GM13976 (cell line): ENCODE measurements at regions not wholly inside any gene's neighbourhood (a gene's known extent, or its start where the extent isn't known, plus 50 kb on each side); places are given as distances from the start of the nearest gene placed in this dataset.

Experiments
- DNase-seq: peaks from one replicate; pipeline ENCODE4 v3.0.0; 2012; ENCODE audit warnings: low spot score
- CTCF ChIP-seq: IDR thresholded peaks from 2 replicates; pipeline ENCODE4 v1.5.1; 2012; ENCODE audit warnings: borderline replicate concordance, mild to moderate bottlenecking; ENCODE audit not compliant: insufficient read depth; ENCODE audit errors: extremely low read depth, missing control alignments, control extremely low read depth
- in situ Hi-C: fragments of 300-500 bp; cut with MboI; formaldehyde crosslinking; loops from one replicate; pipeline ENCODE4 v1.12.0; 2022; ENCODE audit warnings: low sequenced_read_pairs, mixed read lengths, inconsistent platforms; ENCODE audit not compliant: unreplicated experiment

DNA sequence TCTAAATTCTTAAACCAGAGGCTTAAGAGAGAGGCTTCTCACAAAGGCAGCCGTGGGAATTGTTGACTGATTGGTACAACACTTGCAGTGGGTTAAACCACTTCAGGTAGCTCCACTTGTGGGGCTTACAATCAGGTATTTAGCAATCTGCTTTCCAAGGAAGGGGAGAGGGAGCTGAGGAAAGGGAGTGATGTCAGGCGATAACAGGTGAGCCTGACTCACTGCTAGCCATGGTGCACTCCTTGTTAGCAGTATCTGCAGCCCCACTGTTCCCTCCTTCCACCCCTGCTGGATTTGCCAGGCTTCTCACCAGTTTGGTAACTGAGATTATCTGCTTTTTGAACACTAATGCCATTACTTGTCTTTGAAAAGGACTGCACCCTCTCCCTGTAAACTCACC, 1056.7 kb upstream of the FANCL start:
- DNase-seq: no peak
- TF ChIP-seq CTCF: no peak
- in situ Hi-C loops: no loop called here

GRCh38 chr2:59296279-59296678, 1055.2 kb upstream of the FANCL start:
- DNase-seq: no peak
- TF ChIP-seq CTCF: no peak
- in situ Hi-C loops: no loop called here

GRCh38 chr2:59295524-59296162, 1054.5 kb upstream of the FANCL start:
- in situ Hi-C loops: no loop called here
- no peak for DNase-seq
- TF ChIP-seq CTCF: no peak

DNA sequence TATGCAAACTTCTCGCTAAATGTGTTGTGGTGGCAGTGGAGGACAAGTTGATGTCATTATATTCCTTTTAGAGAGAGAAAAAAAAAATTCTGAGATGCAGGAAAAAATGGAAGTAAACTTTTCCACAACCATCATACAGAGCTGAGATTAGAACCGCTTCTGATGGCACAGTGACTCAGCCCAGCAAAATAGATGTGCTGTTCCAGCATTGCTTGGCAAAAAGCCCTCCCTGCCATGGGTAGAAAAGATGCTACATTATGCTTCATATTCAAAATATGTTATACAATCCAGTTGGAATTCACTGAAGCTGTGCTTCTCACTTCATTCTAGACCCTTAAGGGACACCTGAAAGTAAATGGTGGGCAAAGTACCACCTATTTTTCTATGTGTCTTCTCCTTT, 1047.6 kb upstream of the FANCL start:
- DNase-seq: no peak
- in situ Hi-C loops: no loop called here
- no peak for TF ChIP-seq CTCF

GRCh38 chr2:59282374-59283057, 1041.4 kb upstream of the FANCL start:
- no peak for TF ChIP-seq CTCF
- in situ Hi-C loops: no loop called here
- DNase-seq: no peak

DNA sequence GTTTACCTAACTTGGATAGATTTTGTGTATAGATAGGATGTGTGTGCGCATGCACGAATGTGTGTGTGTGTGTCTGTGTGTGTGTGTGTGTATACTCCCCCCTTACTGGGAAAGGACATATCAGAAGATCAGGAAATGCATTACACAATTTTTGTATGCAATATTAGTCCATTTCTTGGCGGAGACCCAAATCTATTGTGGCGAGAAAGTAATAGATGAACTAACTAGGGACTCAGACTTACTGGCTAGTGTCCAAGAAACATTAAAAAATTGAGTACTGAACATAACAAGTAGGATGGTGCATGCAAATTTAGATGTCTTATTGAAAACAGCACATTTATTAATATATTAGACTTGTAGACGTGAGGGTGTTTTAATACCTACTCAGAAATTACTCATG, 1036.5 kb upstream of the FANCL start:
- in situ Hi-C loops: no loop called here

More for the DNA sequence above, 1036.5 kb upstream of the FANCL start:
- TF ChIP-seq CTCF: no peak
- no peak for DNase-seq
